HepG2 (cell line): ENCODE measurements at regions not wholly inside any gene's neighbourhood (a gene's known extent, or its start where the extent isn't known, plus 50 kb on each side); places are given as distances from the start of the nearest gene placed in this dataset.

Experiments used
- BRCA1 ChIP-seq: sonication (generic); formaldehyde crosslinking; IDR thresholded peaks from 2 replicates; pipeline ENCODE4 v1.4.0; 2020; ENCODE audit warnings: missing genetic modification reagents
- CTCF ChIP-seq: sonication (generic); formaldehyde crosslinking; IDR thresholded peaks from 2 replicates; pipeline ENCODE4 v1.5.0; 2020; ENCODE audit warnings: mild to moderate bottlenecking, missing genetic modification reagents, moderate library complexity
- NRL ChIP-seq: sonication (generic); formaldehyde crosslinking; IDR thresholded peaks from 2 replicates; pipeline ENCODE4 v1.5.0; 2020; ENCODE audit warnings: missing genetic modification reagents, mild to moderate bottlenecking, moderate library complexity, borderline replicate concordance

GRCh38 chr12:93183940-93184671 is 193.6 kb upstream of the NUDT4 start:
- TF ChIP-seq NRL (CRISPR knock-in tag) (no peak), BRCA1 (CRISPR knock-in tag) (no peak), CTCF (no peak)
